ENCODE measurements at regions not wholly inside any gene's neighbourhood (a gene's known extent, or its start where the extent isn't known, plus 50 kb on each side); places are given as distances from the start of the nearest gene placed in this dataset.

DNA sequence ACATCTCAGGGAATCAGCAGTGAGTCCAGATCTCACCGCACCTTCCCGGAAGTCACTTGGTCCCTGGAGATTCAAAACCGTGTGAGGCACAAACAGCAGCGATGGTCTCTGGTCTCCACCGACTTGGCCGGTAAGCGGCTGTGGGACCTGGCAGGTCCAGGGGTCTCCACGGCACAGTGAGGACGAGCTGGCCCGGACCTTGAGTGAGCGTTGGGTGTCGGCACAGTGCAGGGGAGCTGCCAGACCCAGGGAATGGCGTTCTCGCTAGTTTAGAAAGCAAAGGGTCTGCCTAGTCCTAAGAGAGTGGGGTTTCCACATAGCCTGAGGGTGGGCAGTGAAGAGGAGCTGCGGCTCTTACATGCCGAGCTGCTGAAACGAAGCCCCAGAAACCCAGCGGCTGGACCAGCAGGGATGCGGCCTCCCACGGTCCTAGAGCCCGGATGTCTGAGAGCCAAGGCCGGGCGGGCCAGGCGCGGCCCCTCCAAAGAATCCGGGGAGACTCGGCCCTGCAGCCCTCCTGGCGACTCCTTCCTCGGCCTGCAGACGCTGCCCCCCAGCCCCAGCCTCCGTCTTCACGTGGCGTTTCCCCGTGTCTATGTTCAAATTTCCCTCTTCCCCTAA, 185.0 kb downstream of the ERMARD start:
- H3K9me3 ChIP-seq (ENCODE audit: insufficient read depth in 2 of 2, low read depth in 1 of 2, low read length in 1 of 2), result no peaks in the 10 kb centered on the region
- peaks cover 0 to 2% of the 10 kb centered on the region in 2 experiments for H4K20me1 ChIP-seq (replicated peaks in 1 of 2; ENCODE audit: control insufficient read depth in 1 of 2, insufficient read depth in 2 of 2, low read length in 2 of 2)
- H2BK15ac ChIP-seq (ENCODE audit: low read length), result no peak overlapping the region
- TF ChIP-seq TEAD4 (IDR thresholded peaks at IDR 0.05; ENCODE audit: low read depth, low read length), result no peak
- no peak for TF ChIP-seq ASH2L (IDR thresholded peaks at IDR 0.05; ENCODE audit: low read length)
- TF ChIP-seq SIRT6 (IDR thresholded peaks at IDR 0.05; ENCODE audit: low read length), result no peak
- TF ChIP-seq RXRA (IDR thresholded peaks at IDR 0.05; ENCODE audit: insufficient read depth, low read depth, low read length), result no peak
- TF ChIP-seq SRF (IDR thresholded peaks at IDR 0.05; ENCODE audit: low read depth, low read length), result no peak
- no peak for TF ChIP-seq KDM5A (IDR thresholded peaks at IDR 0.05; ENCODE audit: low read length)
- TF ChIP-seq TAF1 (IDR thresholded peaks at IDR 0.05; ENCODE audit: low read depth, low read length), result no peak
- no peak for TF ChIP-seq JUND (IDR thresholded peaks at IDR 0.05; ENCODE audit: low read length)
- no peak for TF ChIP-seq FOSL1 (IDR thresholded peaks at IDR 0.05; ENCODE audit: insufficient read depth, low read depth, low read length)
- no peaks in the 10 kb centered on the region for H3K23me2 ChIP-seq (ENCODE audit: low read depth, low read length)
- peaks cover 0 to 16% (median 10%) of the 10 kb centered on the region in 4 experiments; a peak in 6 of 7 replicates for H3K4me1 ChIP-seq (replicated peaks in 1 of 4; ENCODE audit: control insufficient read depth in 3 of 4, insufficient read depth in 4 of 4, low read length in 3 of 4)
- no peak overlapping the region for H3K4me2 ChIP-seq (ENCODE audit: insufficient read depth in 1 of 2, low read depth in 2 of 2, low read length in 2 of 2)
- H3K23ac ChIP-seq (ENCODE audit: insufficient read length), result no peak overlapping the region
- DNase-seq (ENCODE audit: low read depth in 1 of 2, low spot score in 2 of 2) (no peak), FAIRE-seq (no peak)
- peaks cover 0 to 40% (median 12%) of the 10 kb centered on the region in 4 experiments; a peak in 6 of 7 replicates for H3K27me3 ChIP-seq (replicated peaks in 1 of 4; ENCODE audit: control insufficient read depth in 3 of 4, extremely low read depth in 1 of 4, insufficient read depth in 3 of 4, low read length in 3 of 4)
- H3K4ac ChIP-seq (replicated peaks; ENCODE audit: insufficient read length, low read depth, low read length), result peak overlapping the region; percentile 80
- POLR2A ChIA-PET (ENCODE audit: partially characterized antibody), result no interaction called here
- H2AFZ ChIP-seq (ENCODE audit: low read length), result no peak overlapping the region
- H2BK120ac ChIP-seq (replicated peaks; ENCODE audit: low read depth, low read length), result no peak overlapping the region
- no peak overlapping the region; the same call in 1 of the 2 replicates for H2BK12ac ChIP-seq (ENCODE audit: low read depth, low read length)
- H3K18ac ChIP-seq (ENCODE audit: extremely low read depth, low read length), result no peak overlapping the region
- H4K8ac ChIP-seq (ENCODE audit: extremely low read depth, insufficient read depth, low read length), result no peak overlapping the region
- no peak overlapping the region for H4K91ac ChIP-seq (replicated peaks; ENCODE audit: insufficient read length, low read length)
- H3K4me3 ChIP-seq (ENCODE audit: extremely low read depth in 1 of 4, insufficient read depth in 2 of 4, low read depth in 3 of 4, low read length in 4 of 4), result no peak overlapping the region
- H2BK5ac ChIP-seq (ENCODE audit: low read depth, low read length), result no peak overlapping the region
- 84% methylated on average over 27 of the region's 34 CpGs; no CpG with 5 or more reads in 1 of the 2 experiments for WGBS, 2 experiments (ENCODE audit: extremely low coverage in 1 of 2, insufficient coverage in 1 of 2, insufficient read length in 1 of 2, insufficient replicate concordance in 2 of 2, low coverage in 1 of 2, low lambda C conversion rate in 2 of 2, missing lambda C conversion rate in 1 of 2)
- H2AK5ac ChIP-seq (ENCODE audit: low read depth, low read length), result no peak overlapping the region
- H2BK20ac ChIP-seq (ENCODE audit: low read length), result no peak overlapping the region
- CTCF ChIA-PET (ENCODE audit: partially characterized antibody), result interaction anchor here (0.6 to 1.2 kb wide), 2 partner anchors 15 to 133 kb away, joined by 3 to 4 read pairs; no protein-coding TSS in a partner anchor
- H3K56ac ChIP-seq (replicated peaks; ENCODE audit: insufficient read length, low read depth, low read length), result no peak overlapping the region
- no peaks in the 10 kb centered on the region for H3K79me1 ChIP-seq (ENCODE audit: low read depth, low read length)
- H3K79me2 ChIP-seq (ENCODE audit: control insufficient read depth in 1 of 2, insufficient read depth in 2 of 2, low read length in 2 of 2), result no peaks in the 10 kb centered on the region
- H3K9ac ChIP-seq (replicated peaks in 1 of 4; ENCODE audit: extremely low read depth in 1 of 4, low read depth in 3 of 4, low read length in 3 of 4), result no peak overlapping the region
- H3K27ac ChIP-seq (ENCODE audit: low read depth, low read length), result no peak overlapping the region
- H3K14ac ChIP-seq (ENCODE audit: insufficient read length), result no peak overlapping the region
- H3K36me3 ChIP-seq (ENCODE audit: control insufficient read depth in 2 of 4, insufficient read depth in 4 of 4, low read length in 3 of 4), result no peaks in the 10 kb centered on the region
- H4K5ac ChIP-seq (ENCODE audit: insufficient read length, low read depth, low read length), result no peak overlapping the region

All from H1 (cell line).